Stimulated activated CD8-positive, alpha-beta memory T cell treated with anti-CD3 and anti-CD28 coated beads, Interleukin-7, amount 100 ng/mL, for 4 hours (primary cell): ENCODE measurements at regions not wholly inside any gene's neighbourhood (a gene's known extent, or its start where the extent isn't known, plus 50 kb on each side); places are given as distances from the start of the nearest gene placed in this dataset.

ENCODE experiments used
- DNase-seq, 2 donors: peaks; one replicate each; pipeline ENCODE4 v3.0.0-alpha.2; 2020; ENCODE audit warnings: low read depth in 2 of 2

GRCh38 chr4:140316799-140317198, 56.6 kb upstream of the SCOC start:
- DNase-seq = no peak

- DNase-seq = no peak
Observed at GRCh38 chr4:140315970-140316369, 57.5 kb upstream of the SCOC start.

- DNase-seq = no peak
Observed at GRCh38 chr4:140315438-140315837, 58.0 kb upstream of the SCOC start.

GRCh38 chr4:140315019-140315418, 58.4 kb upstream of the SCOC start:
- no peak for DNase-seq

- DNase-seq = no peak
Observed at GRCh38 chr4:140312100-140312499, 61.3 kb upstream of the SCOC start.

GRCh38 chr4:140311257-140311835, 62.1 kb upstream of the SCOC start:
- no peak for DNase-seq

- no peak for DNase-seq
Observed at GRCh38 chr4:140309124-140309870, 64.1 kb upstream of the SCOC start.

- no peak for DNase-seq
Observed at GRCh38 chr4:140308366-140309123, 64.9 kb upstream of the SCOC start.

GRCh38 chr4:140305053-140305452, 68.4 kb upstream of the SCOC start:
- DNase-seq = no peak

GRCh38 chr4:140304346-140304745, 69.1 kb upstream of the SCOC start:
- DNase-seq = no peak

- DNase-seq = no peak
Observed at GRCh38 chr4:140302151-140302859, 71.1 kb upstream of the SCOC start.

GRCh38 chr4:140300271-140300970, 73.0 kb upstream of the SCOC start:
- DNase-seq = no peak

- DNase-seq = no peak
Observed at GRCh38 chr4:140298001-140298400, 75.4 kb upstream of the SCOC start.

- no peak for DNase-seq
Observed at GRCh38 chr4:140297221-140297570, 76.2 kb upstream of the SCOC start.

- no peak for DNase-seq
Observed at GRCh38 chr4:140296335-140297220, 76.9 kb upstream of the SCOC start.

GRCh38 chr4:140293979-140294378, 79.5 kb upstream of the SCOC start:
- no peak for DNase-seq

GRCh38 chr4:140291259-140291658, 82.2 kb upstream of the SCOC start:
- no peak for DNase-seq

- no peak for DNase-seq
Observed at GRCh38 chr4:140289486-140289885, 84.0 kb upstream of the SCOC start.

GRCh38 chr4:140286456-140286855, 87.0 kb upstream of the SCOC start:
- no peak for DNase-seq

- DNase-seq = no peak
Observed at GRCh38 chr4:140284456-140284855, 89.0 kb upstream of the SCOC start.
